ENCODE measurements at regions not wholly inside any gene's neighbourhood (a gene's known extent, or its start where the extent isn't known, plus 50 kb on each side); places are given as distances from the start of the nearest gene placed in this dataset.

DNA sequence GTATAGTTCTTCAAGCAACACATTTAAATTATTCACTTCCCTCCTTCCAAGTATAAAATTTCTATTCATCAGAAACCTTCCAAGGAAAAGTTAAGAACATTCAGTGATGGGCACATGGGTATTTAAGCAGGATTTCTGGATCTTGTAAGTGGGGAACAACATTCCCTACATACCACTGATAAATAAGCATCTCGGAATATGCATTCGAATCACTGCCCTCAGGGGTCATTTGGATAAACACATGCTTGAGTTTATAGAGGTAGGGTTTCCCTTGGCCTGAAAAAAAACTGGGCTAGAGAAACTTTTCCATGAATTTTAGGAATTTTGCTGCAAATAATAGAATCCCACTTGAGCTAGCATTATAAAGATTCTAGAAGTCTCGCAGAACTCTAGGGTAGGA lies 143.9 kb downstream of the SOX3 start:
- TF ChIP-seq, protein P1, sequence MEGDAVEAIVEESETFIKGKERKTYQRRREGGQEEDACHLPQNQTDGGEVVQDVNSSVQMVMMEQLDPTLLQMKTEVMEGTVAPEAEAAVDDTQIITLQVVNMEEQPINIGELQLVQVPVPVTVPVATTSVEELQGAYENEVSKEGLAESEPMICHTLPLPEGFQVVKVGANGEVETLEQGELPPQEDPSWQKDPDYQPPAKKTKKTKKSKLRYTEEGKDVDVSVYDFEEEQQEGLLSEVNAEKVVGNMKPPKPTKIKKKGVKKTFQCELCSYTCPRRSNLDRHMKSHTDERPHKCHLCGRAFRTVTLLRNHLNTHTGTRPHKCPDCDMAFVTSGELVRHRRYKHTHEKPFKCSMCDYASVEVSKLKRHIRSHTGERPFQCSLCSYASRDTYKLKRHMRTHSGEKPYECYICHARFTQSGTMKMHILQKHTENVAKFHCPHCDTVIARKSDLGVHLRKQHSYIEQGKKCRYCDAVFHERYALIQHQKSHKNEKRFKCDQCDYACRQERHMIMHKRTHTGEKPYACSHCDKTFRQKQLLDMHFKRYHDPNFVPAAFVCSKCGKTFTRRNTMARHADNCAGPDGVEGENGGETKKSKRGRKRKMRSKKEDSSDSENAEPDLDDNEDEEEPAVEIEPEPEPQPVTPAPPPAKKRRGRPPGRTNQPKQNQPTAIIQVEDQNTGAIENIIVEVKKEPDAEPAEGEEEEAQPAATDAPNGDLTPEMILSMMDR (IDR thresholded peaks at IDR 0.05; ENCODE audit: insufficient read depth, low read depth, low read length): no peak
- no peak overlapping the region for H3K4me3 ChIP-seq (ENCODE audit: low read depth, low read length)
- no peak for DNase-seq (ENCODE audit: low read depth)

DNA sequence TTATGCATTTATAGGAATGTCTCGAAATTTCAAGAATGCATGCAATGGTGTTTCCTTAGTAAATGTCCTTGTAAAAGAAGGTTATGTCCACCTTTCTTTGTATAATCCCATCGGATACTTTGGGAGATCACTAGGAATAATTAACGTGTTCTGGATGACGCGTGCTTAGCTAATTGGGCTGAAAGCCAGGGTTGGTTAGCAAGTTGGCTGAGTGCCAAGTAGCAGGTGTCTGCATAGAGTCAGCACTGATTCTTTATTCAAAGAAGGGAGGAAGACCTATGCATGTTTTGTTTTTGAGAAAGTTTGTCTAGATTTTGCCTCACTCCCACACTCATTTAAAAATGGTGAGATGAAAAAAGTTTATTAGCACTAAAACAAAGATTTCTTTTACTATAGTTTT lies 144.6 kb downstream of the SOX3 start:
- TF ChIP-seq, protein P1 (IDR thresholded peaks at IDR 0.05; ENCODE audit: insufficient read depth, low read depth, low read length): no peak
- H3K4me3 ChIP-seq (ENCODE audit: low read depth, low read length): no peak overlapping the region
- no peak for DNase-seq (ENCODE audit: low read depth)

GRCh38 chrX:140355922-140356321 lies 148.9 kb downstream of the SOX3 start:
- H3K4me3 ChIP-seq (ENCODE audit: low read depth, low read length): no peak overlapping the region
- no peak for DNase-seq (ENCODE audit: low read depth)
- TF ChIP-seq, protein P1 (IDR thresholded peaks at IDR 0.05; ENCODE audit: insufficient read depth, low read depth, low read length): no peak

DNA sequence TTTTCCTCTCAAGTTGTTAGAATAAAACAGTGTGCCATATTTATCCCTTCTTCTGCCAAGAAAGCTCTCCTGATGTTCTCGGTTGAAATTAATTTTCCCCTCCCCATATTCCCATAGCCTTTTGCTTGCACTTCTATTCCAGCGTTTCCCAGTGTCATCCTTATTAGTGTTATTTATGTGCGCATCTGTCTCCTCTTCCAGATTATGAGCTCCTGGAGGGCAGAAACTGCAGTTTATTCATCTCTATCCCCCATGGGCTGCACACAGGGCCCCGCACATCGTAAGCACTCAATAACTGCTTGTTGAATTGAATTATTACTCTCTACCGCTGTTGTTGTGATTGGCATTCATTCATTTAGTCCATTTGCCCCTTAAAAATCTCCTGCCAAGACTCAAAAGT lies 149.4 kb downstream of the SOX3 start:
- TF ChIP-seq, protein P1 (IDR thresholded peaks at IDR 0.05; ENCODE audit: insufficient read depth, low read depth, low read length): no peak
- no peak overlapping the region for H3K4me3 ChIP-seq (ENCODE audit: low read depth, low read length)
- DNase-seq (ENCODE audit: low read depth): no peak

DNA sequence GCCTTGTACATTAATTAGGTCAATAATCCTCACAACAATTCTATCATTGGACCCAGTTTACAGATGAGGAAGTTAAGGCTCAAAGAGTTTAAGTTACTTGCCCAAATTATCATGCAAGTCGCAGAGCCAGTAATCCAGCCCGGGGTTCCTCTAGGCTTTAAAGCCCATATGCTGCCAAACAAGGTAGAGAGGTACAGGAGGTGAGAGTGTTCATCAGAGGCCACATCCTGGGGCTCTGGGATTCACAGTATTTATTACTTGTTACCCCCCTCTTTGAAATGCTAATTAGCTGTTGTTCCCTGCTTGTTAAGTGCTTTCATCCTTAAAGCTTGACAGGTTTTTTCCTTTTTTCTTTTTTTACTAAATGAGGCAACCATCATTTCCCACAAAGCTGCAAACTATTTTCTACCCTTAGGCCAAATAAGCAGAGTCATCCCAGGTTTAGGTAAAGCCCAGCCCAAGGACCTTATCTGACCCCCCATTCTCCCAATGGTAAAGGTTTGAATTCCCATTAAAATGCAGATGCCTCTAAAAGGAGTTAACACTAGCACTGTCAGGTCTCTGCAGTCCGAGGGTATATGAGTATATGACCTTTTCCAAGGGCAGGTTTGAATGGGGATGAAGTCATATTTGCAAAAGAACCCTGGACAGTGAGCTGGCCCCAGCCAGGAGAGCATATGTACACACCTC lies 150.3 kb downstream of the SOX3 start:
- no peak for DNase-seq (ENCODE audit: low read depth)
- H3K4me3 ChIP-seq (ENCODE audit: low read depth, low read length): no peak overlapping the region
- TF ChIP-seq, protein P1 (IDR thresholded peaks at IDR 0.05; ENCODE audit: insufficient read depth, low read depth, low read length): no peak

DNA sequence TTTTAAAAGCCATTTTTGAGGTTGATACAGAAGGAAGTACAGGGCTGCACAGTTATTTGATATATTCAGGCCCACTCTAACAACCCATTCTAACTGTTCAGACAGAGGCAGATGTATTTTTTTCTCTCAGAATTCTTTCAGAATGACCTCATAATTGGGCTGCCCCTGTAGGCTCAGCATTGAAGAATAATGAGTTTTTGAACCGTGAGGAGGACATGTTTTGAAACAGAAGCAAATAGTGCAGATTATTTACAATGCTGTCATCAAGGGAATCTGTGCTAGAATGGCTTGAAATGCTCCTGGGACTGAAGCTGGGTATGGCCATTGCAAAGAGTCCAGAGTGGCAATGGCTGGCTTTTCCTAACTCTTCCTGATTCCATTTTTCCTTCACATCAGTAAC lies 158.1 kb downstream of the SOX3 start:
- DNase-seq (ENCODE audit: low read depth): no peak
- H3K4me3 ChIP-seq (ENCODE audit: low read depth, low read length): no peak overlapping the region
- TF ChIP-seq, protein P1 (IDR thresholded peaks at IDR 0.05; ENCODE audit: insufficient read depth, low read depth, low read length): no peak
